ENCODE measurements at regions not wholly inside any gene's neighbourhood (a gene's known extent, or its start where the extent isn't known, plus 50 kb on each side); places are given as distances from the start of the nearest gene placed in this dataset.
A peak's percentile ranks its signal among the peaks of the same experiment; 100 is the strongest.

- DNase-seq (ENCODE audit: low read depth, low spot score) (no peak), ATAC-seq (peak; percentile 86), FAIRE-seq (no peak)
- no peak overlapping the region for H3K4me2 ChIP-seq (ENCODE audit: control insufficient read depth, insufficient read depth)
- ChIA-PET CTCF (interaction anchor here (0.6 to 1.7 kb wide), 8 partner anchors 10 to 209 kb away, joined by 3 to 15 read pairs (median 4); no protein-coding TSS in a partner anchor), POLR2A (no interaction called here), SMC1A (ENCODE audit: uncharacterized antibody, unreplicated experiment) (interaction anchor here (0.8 to 1.5 kb wide), 4 partner anchors 10 to 207 kb away, joined by 3 to 5 read pairs (median 4); no protein-coding TSS in a partner anchor), RAD21 (ENCODE audit: unreplicated experiment) (interaction anchor here (0.7 to 2.2 kb wide), 2 partner anchors 201 to 206 kb away, joined by 3 to 8 read pairs; no protein-coding TSS in a partner anchor)
- H3K27ac ChIP-seq (ENCODE audit: control insufficient read depth, insufficient read depth): no peak overlapping the region
- H3K79me2 ChIP-seq (ENCODE audit: control insufficient read depth, insufficient read depth, low read length): no peaks in the 10 kb centered on the region
- WGBS (ENCODE audit: insufficient coverage, insufficient replicate concordance, low lambda C conversion rate, missing lambda C conversion rate): 27% methylated on average over 3 of the region's 3 CpGs
- BruUV-seq (replicated peaks): no TSS peak
- no peaks in the 10 kb centered on the region for H3K36me3 ChIP-seq (ENCODE audit: control insufficient read depth in 2 of 2, insufficient read depth in 2 of 2, low read length in 1 of 2)
- no peaks in the 10 kb centered on the region for H3K27me3 ChIP-seq (replicated peaks in 1 of 2; ENCODE audit: control insufficient read depth in 2 of 2, insufficient read depth in 2 of 2, low read length in 1 of 2)
- H3K4me1 ChIP-seq (ENCODE audit: control insufficient read depth, insufficient read depth, low read length): no peaks in the 10 kb centered on the region
- no peaks in the 10 kb centered on the region for H4K20me1 ChIP-seq (ENCODE audit: control insufficient read depth, insufficient read depth)
- no peak overlapping the region for H3K9ac ChIP-seq (ENCODE audit: control insufficient read depth, insufficient read depth, low read length)
- no peak overlapping the region for H3K4me3 ChIP-seq
- no peaks in the 10 kb centered on the region for H3K9me3 ChIP-seq (replicated peaks; ENCODE audit: control insufficient read depth, insufficient read depth, low read length)
- in situ Hi-C loops (cut with MboI) (no loop called here), intact Hi-C loops (cut with micrococcal nuclease; ENCODE audit: unreplicated experiment) (loop anchor here (1.0 to 5.0 kb wide), 2 partner anchors 187 to 200 kb away; no protein-coding TSS in a partner anchor)
- no peak overlapping the region for H2AFZ ChIP-seq (ENCODE audit: control insufficient read depth, low read depth, low read length)
- TF ChIP-seq, protein P1, sequence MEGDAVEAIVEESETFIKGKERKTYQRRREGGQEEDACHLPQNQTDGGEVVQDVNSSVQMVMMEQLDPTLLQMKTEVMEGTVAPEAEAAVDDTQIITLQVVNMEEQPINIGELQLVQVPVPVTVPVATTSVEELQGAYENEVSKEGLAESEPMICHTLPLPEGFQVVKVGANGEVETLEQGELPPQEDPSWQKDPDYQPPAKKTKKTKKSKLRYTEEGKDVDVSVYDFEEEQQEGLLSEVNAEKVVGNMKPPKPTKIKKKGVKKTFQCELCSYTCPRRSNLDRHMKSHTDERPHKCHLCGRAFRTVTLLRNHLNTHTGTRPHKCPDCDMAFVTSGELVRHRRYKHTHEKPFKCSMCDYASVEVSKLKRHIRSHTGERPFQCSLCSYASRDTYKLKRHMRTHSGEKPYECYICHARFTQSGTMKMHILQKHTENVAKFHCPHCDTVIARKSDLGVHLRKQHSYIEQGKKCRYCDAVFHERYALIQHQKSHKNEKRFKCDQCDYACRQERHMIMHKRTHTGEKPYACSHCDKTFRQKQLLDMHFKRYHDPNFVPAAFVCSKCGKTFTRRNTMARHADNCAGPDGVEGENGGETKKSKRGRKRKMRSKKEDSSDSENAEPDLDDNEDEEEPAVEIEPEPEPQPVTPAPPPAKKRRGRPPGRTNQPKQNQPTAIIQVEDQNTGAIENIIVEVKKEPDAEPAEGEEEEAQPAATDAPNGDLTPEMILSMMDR (IDR thresholded peaks at IDR 0.05 in 2 of 3, conservative IDR thresholded peaks at IDR 0.05 in 1 of 3; ENCODE audit: control insufficient read depth in 2 of 3, extremely low read depth in 1 of 3, insufficient read depth in 1 of 3, low read depth in 3 of 3, low read length in 3 of 3): peak; percentile 32 to 53 (median 46); a peak in 5 of 6 replicates
- TF ChIP-seq CHD4 (IDR thresholded peaks at IDR 0.05): no peak
Observed at GRCh38 chr11:82494988-82495432, 238.7 kb downstream of the FAM181B start.

GRCh38 chr11:82474876-82475275 lies 258.8 kb downstream of the FAM181B start:
- no peak overlapping the region for H3K9ac ChIP-seq (ENCODE audit: control insufficient read depth, insufficient read depth, low read length)
- no peaks in the 10 kb centered on the region for H4K20me1 ChIP-seq (ENCODE audit: control insufficient read depth, insufficient read depth)
- no peak overlapping the region for H2AFZ ChIP-seq (ENCODE audit: control insufficient read depth, low read depth, low read length)
- intact Hi-C loops (cut with micrococcal nuclease; ENCODE audit: unreplicated experiment): no loop called here
- SMC1A ChIA-PET (ENCODE audit: uncharacterized antibody, unreplicated experiment): no interaction called here
- no peak overlapping the region for H3K27ac ChIP-seq (ENCODE audit: control insufficient read depth, insufficient read depth)
- H3K4me3 ChIP-seq: no peak overlapping the region
- WGBS (ENCODE audit: insufficient coverage, insufficient replicate concordance, low lambda C conversion rate, missing lambda C conversion rate): 24% methylated on average over 3 of the region's 3 CpGs
- POLR2A ChIA-PET: no interaction called here
- DNase-seq (ENCODE audit: low read depth, low spot score) (no peak), ATAC-seq (no peak), FAIRE-seq (no peak)
- no peaks in the 10 kb centered on the region for H3K27me3 ChIP-seq (replicated peaks in 1 of 2; ENCODE audit: control insufficient read depth in 2 of 2, insufficient read depth in 2 of 2, low read length in 1 of 2)
- RAD21 ChIA-PET (ENCODE audit: unreplicated experiment): no interaction called here
- no peaks in the 10 kb centered on the region for H3K36me3 ChIP-seq (ENCODE audit: control insufficient read depth in 2 of 2, insufficient read depth in 2 of 2, low read length in 1 of 2)
- in situ Hi-C loops (cut with MboI): no loop called here
- CTCF ChIA-PET: no interaction called here
- BruUV-seq (replicated peaks): no TSS peak
- no peak overlapping the region for H3K4me2 ChIP-seq (ENCODE audit: control insufficient read depth, insufficient read depth)
- H3K79me2 ChIP-seq (ENCODE audit: control insufficient read depth, insufficient read depth, low read length): no peaks in the 10 kb centered on the region
- H3K9me3 ChIP-seq (replicated peaks; ENCODE audit: control insufficient read depth, insufficient read depth, low read length): no peaks in the 10 kb centered on the region
- no peaks in the 10 kb centered on the region for H3K4me1 ChIP-seq (ENCODE audit: control insufficient read depth, insufficient read depth, low read length)
- no peak for TF ChIP-seq POLR2AphosphoS5 (IDR thresholded peaks at IDR 0.05; ENCODE audit: low read length)
- TF ChIP-seq ZBTB11 (CRISPR knock-in tag; IDR thresholded peaks at IDR 0.05): no peak
- TF ChIP-seq POU2F2 (IDR thresholded peaks at IDR 0.05; ENCODE audit: borderline replicate concordance, low read depth, low read length): no peak
- no peak for TF ChIP-seq ZNF687 (IDR thresholded peaks at IDR 0.05)
